ENCODE measurements at regions not wholly inside any gene's neighbourhood (a gene's known extent, or its start where the extent isn't known, plus 50 kb on each side); places are given as distances from the start of the nearest gene placed in this dataset.

- H3K36me3 ChIP-seq, result no peaks in the 10 kb centered on the region
- intact Hi-C loops (cut with DNase I), result no loop called here
Observed at GRCh38 chr3:66898155-66898554, 100.0 kb upstream of the KBTBD8 start.

GRCh38 chr3:66904336-66904735 is 93.8 kb upstream of the KBTBD8 start:
- H3K27ac ChIP-seq, result no peak overlapping the region
- no peak for DNase-seq
- H3K36me3 ChIP-seq, result no peaks in the 10 kb centered on the region
- no peaks in the 10 kb centered on the region for H3K4me1 ChIP-seq
- FAIRE-seq, result no peak
- H3K9me3 ChIP-seq, result peaks cover 0 to 4% (median 0%) of the 10 kb centered on the region in 4 donors
- 56 to 68% methylated on average over 2 of the region's 2 CpGs for WGBS, 2 donors
- no peak for ATAC-seq
- no peaks in the 10 kb centered on the region for H3K27me3 ChIP-seq
- intact Hi-C loops (cut with DNase I), result no loop called here
- H3K4me3 ChIP-seq, result no peak overlapping the region
- TF ChIP-seq CTCF (IDR thresholded peaks at IDR 0.05), result no peak

More at GRCh38 chr3:66898155-66898554, 100.0 kb upstream of the KBTBD8 start:
- DNase-seq (no peak), ATAC-seq (no peak), FAIRE-seq (no peak)
- H3K4me1 ChIP-seq, result no peaks in the 10 kb centered on the region
- H3K27ac ChIP-seq, result no peak overlapping the region
- no peak for TF ChIP-seq CTCF (IDR thresholded peaks at IDR 0.05)
- no peaks in the 10 kb centered on the region for H3K27me3 ChIP-seq
- 66 to 73% methylated on average over 6 of the region's 6 CpGs for WGBS, 2 donors
- H3K4me3 ChIP-seq, result no peak overlapping the region
- peaks cover 0 to 4% (median 0%) of the 10 kb centered on the region in 4 donors for H3K9me3 ChIP-seq

GRCh38 chr3:66904831-66905493 is 93.1 kb upstream of the KBTBD8 start:
- intact Hi-C loops (cut with DNase I), result no loop called here
- no peak for ATAC-seq
- WGBS, 2 donors, result 23 to 30% methylated on average over 2 of the region's 2 CpGs
- Histone ChIP-seq H3K27ac (no peak overlapping the region), H3K36me3 (no peaks in the 10 kb centered on the region), H3K9me3 (peaks cover 0 to 4% (median 0%) of the 10 kb centered on the region in 4 donors), H3K4me1 (no peaks in the 10 kb centered on the region), H3K27me3 (no peaks in the 10 kb centered on the region), H3K4me3 (no peak overlapping the region)
- DNase-seq, result no peak
- TF ChIP-seq CTCF (IDR thresholded peaks at IDR 0.05), result no peak
- FAIRE-seq, result no peak

GRCh38 chr3:66907136-66907535 is 91.0 kb upstream of the KBTBD8 start:
- intact Hi-C loops (cut with DNase I), result no loop called here
- no peak for TF ChIP-seq CTCF (IDR thresholded peaks at IDR 0.05)
- 76 to 79% methylated on average over 3 of the region's 3 CpGs for WGBS, 2 donors
- Histone ChIP-seq H3K9me3 (no peaks in the 10 kb centered on the region), H3K4me3 (no peak overlapping the region), H3K36me3 (no peaks in the 10 kb centered on the region), H3K27ac (no peak overlapping the region), H3K27me3 (no peaks in the 10 kb centered on the region), H3K4me1 (no peaks in the 10 kb centered on the region)
- DNase-seq, result no peak
- no peak for FAIRE-seq
- ATAC-seq, result no peak

- intact Hi-C loops (cut with DNase I), result no loop called here
- Histone ChIP-seq H3K27me3 (no peaks in the 10 kb centered on the region), H3K27ac (no peak overlapping the region), H3K4me3 (no peak overlapping the region), H3K36me3 (no peaks in the 10 kb centered on the region), H3K9me3 (no peaks in the 10 kb centered on the region), H3K4me1 (no peaks in the 10 kb centered on the region)
- FAIRE-seq (no peak), DNase-seq (no peak), ATAC-seq (no peak)
- TF ChIP-seq CTCF (IDR thresholded peaks at IDR 0.05), result no peak
- WGBS, 2 donors, result 87 to 93% methylated on average over 6 of the region's 6 CpGs
Observed at GRCh38 chr3:66910266-66911055, 87.6 kb upstream of the KBTBD8 start.
